HG03196 (cell line): ENCODE measurements at regions not wholly inside any gene's neighbourhood (a gene's known extent, or its start where the extent isn't known, plus 50 kb on each side); places are given as distances from the start of the nearest gene placed in this dataset.

Experiments used
- ATAC-seq: cut with Tn5 transposase; IDR thresholded peaks from one replicate; pipeline ENCODE4 v1.9.1; 2021; ENCODE audit not compliant: unreplicated experiment

GRCh38 chr14:71720978-71721624 lies 211.1 kb upstream of the RGS6 start:
- ATAC-seq, result no peak

- no peak for ATAC-seq
Measured at GRCh38 chr14:71721791-71722190, 210.4 kb upstream of the RGS6 start.

- no peak for ATAC-seq
Measured at GRCh38 chr14:71722885-71723284, 209.3 kb upstream of the RGS6 start.

GRCh38 chr14:71725922-71726579 lies 206.2 kb upstream of the RGS6 start:
- no peak for ATAC-seq

- no peak for ATAC-seq
Measured at GRCh38 chr14:71726580-71727021, 205.6 kb upstream of the RGS6 start.

GRCh38 chr14:71728386-71728785 lies 203.8 kb upstream of the RGS6 start:
- ATAC-seq, result no peak

GRCh38 chr14:71729596-71729995 lies 202.6 kb upstream of the RGS6 start:
- no peak for ATAC-seq

- ATAC-seq, result no peak
Measured at GRCh38 chr14:71730471-71730870, 201.8 kb upstream of the RGS6 start.

GRCh38 chr14:71731096-71731495 lies 201.1 kb upstream of the RGS6 start:
- ATAC-seq, result no peak

GRCh38 chr14:71733210-71733883 lies 198.9 kb upstream of the RGS6 start:
- no peak for ATAC-seq

GRCh38 chr14:71734076-71734475 lies 198.2 kb upstream of the RGS6 start:
- no peak for ATAC-seq

- no peak for ATAC-seq
Measured at GRCh38 chr14:71734885-71735284, 197.3 kb upstream of the RGS6 start.

GRCh38 chr14:71737760-71738159 lies 194.5 kb upstream of the RGS6 start:
- no peak for ATAC-seq

- no peak for ATAC-seq
Measured at GRCh38 chr14:71739273-71739990, 192.8 kb upstream of the RGS6 start.

GRCh38 chr14:71741241-71741640 lies 191.0 kb upstream of the RGS6 start:
- no peak for ATAC-seq

- ATAC-seq, result no peak
Measured at GRCh38 chr14:71742485-71742884, 189.7 kb upstream of the RGS6 start.

- ATAC-seq, result no peak
Measured at GRCh38 chr14:71745072-71745471, 187.2 kb upstream of the RGS6 start.

- no peak for ATAC-seq
Measured at GRCh38 chr14:71748196-71748595, 184.0 kb upstream of the RGS6 start.

- no peak for ATAC-seq
Measured at GRCh38 chr14:71749613-71750238, 182.5 kb upstream of the RGS6 start.

- ATAC-seq, result no peak
Measured at GRCh38 chr14:71751264-71751663, 181.0 kb upstream of the RGS6 start.

- ATAC-seq, result no peak
Measured at GRCh38 chr14:71752111-71752738, 180.0 kb upstream of the RGS6 start.
